ENCODE measurements at regions not wholly inside any gene's neighbourhood (a gene's known extent, or its start where the extent isn't known, plus 50 kb on each side); places are given as distances from the start of the nearest gene placed in this dataset.

DNA sequence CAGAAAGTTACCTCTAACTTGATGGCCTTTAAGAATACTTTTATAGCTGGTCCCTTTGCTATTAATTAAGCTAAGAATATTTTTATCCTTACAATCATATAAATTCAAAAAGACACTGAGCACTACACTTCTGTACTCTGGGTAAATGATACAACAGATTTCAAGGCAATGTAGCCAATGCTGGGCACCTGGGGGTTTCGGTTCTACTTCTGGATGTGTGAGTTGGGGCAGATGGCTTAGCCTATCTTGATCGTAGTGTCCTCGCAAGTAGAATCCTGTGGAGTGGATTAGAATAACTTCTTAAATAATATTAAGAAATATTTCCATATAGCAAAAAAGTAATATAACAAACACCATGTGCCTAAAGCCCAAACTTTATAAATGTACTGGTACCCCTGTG is 96.9 kb upstream of the NT5E start:
- H3K9me3 Mint-ChIP-seq: no peaks in the 10 kb centered on the region
- H3K27ac Mint-ChIP-seq: no peak overlapping the region
- H3K4me1 Mint-ChIP-seq: no peaks in the 10 kb centered on the region
- CTCF ChIA-PET: interaction anchor here (4.7 kb wide), 1 partner anchor 130 kb away, joined by 117 read pairs; no protein-coding TSS in a partner anchor
- H3K27me3 Mint-ChIP-seq (ENCODE audit: low read depth): no peaks in the 10 kb centered on the region
- no peak for DNase-seq (ENCODE audit: low spot score)
- TF ChIP-seq TEAD4 (CRISPR knock-in tag; IDR thresholded peaks at IDR 0.05) (no peak), ZNF425 (CRISPR knock-in tag; conservative IDR thresholded peaks at IDR 0.05) (no peak), TP53 (CRISPR knock-in tag; IDR thresholded peaks at IDR 0.05) (no peak), ARID4B (CRISPR knock-in tag; IDR thresholded peaks at IDR 0.05; ENCODE audit: borderline replicate concordance) (no peak), FOXP1 (CRISPR knock-in tag; IDR thresholded peaks at IDR 0.05; ENCODE audit: borderline replicate concordance) (no peak), ZNF396 (CRISPR knock-in tag; IDR thresholded peaks at IDR 0.05; ENCODE audit: borderline replicate concordance) (no peak), ATF6 (CRISPR knock-in tag; IDR thresholded peaks at IDR 0.05) (no peak), GRHL2 (CRISPR knock-in tag; IDR thresholded peaks at IDR 0.05; ENCODE audit: insufficient replicate concordance, severe bottlenecking) (no peak), ZNF532 (CRISPR knock-in tag; IDR thresholded peaks at IDR 0.05; ENCODE audit: borderline replicate concordance) (no peak), ZBTB21 (CRISPR knock-in tag; IDR thresholded peaks at IDR 0.05; ENCODE audit: borderline replicate concordance) (no peak)
- ATAC-seq: no peak
- no peaks in the 10 kb centered on the region for H3K36me3 Mint-ChIP-seq
- POLR2A ChIA-PET: no interaction called here
- no peak overlapping the region for H3K4me3 Mint-ChIP-seq

DNA sequence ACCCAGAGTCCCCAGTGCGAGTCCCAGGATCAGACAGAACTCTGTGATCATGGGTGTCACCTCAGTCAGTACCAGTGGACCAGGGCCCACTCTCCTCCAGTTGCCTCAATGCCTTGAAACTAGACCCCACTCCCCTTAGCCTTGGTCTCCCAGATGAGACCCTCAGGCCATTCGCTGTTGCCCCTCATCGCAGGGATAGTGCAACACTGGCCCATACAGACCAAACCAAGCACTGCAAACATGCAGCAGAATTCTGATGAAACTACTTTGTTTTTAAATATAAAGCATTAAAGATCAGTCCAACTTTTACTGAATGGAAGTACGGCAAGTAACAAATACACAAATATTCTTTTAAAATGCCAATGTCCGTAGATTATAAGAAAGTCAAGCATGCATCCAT is 101.2 kb upstream of the NT5E start:
- H3K27ac Mint-ChIP-seq: no peak overlapping the region
- TF ChIP-seq ZNF416 (CRISPR knock-in tag; IDR thresholded peaks at IDR 0.05): no peak
- no peak for TF ChIP-seq EMX1 (CRISPR knock-in tag; IDR thresholded peaks at IDR 0.05)
- TF ChIP-seq ZNF138 (CRISPR knock-in tag; conservative IDR thresholded peaks at IDR 0.05): no peak
- TF ChIP-seq MXD4 (CRISPR knock-in tag; IDR thresholded peaks at IDR 0.05; ENCODE audit: borderline replicate concordance): no peak
- TF ChIP-seq ARID4B (CRISPR knock-in tag; IDR thresholded peaks at IDR 0.05; ENCODE audit: borderline replicate concordance): no peak
- no peak for TF ChIP-seq GABPB1 (CRISPR knock-in tag; IDR thresholded peaks at IDR 0.05)
- TF ChIP-seq, protein P1, sequence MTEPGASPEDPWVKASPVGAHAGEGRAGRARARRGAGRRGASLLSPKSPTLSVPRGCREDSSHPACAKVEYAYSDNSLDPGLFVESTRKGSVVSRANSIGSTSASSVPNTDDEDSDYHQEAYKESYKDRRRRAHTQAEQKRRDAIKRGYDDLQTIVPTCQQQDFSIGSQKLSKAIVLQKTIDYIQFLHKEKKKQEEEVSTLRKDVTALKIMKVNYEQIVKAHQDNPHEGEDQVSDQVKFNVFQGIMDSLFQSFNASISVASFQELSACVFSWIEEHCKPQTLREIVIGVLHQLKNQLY (CRISPR knock-in tag; IDR thresholded peaks at IDR 0.05): no peak
- no peak for TF ChIP-seq NFE2L1 (CRISPR knock-in tag; IDR thresholded peaks at IDR 0.05)

More for the DNA sequence above, 101.2 kb upstream of the NT5E start:
- Mint-ChIP-seq H3K4me1 (no peaks in the 10 kb centered on the region), H3K27me3 (ENCODE audit: low read depth) (no peaks in the 10 kb centered on the region), H3K36me3 (no peaks in the 10 kb centered on the region), H3K4me3 (no peak overlapping the region), H3K9me3 (no peaks in the 10 kb centered on the region)
- ChIA-PET CTCF (no interaction called here), POLR2A (no interaction called here)
- no peak for DNase-seq (ENCODE audit: low spot score)
- ATAC-seq: no peak

Data from WTC11 (cell line).